GM12892 (cell line): ENCODE measurements at regions not wholly inside any gene's neighbourhood (a gene's known extent, or its start where the extent isn't known, plus 50 kb on each side); places are given as distances from the start of the nearest gene placed in this dataset.

Source experiments
- POLR2A ChIP-seq: IDR thresholded peaks from 2 replicates; pipeline ENCODE4 v1.6.1; 2011; ENCODE audit warnings: low read depth, low read length, control low read depth
- POLR2AphosphoS5 ChIP-seq: IDR thresholded peaks from 2 replicates; pipeline ENCODE4 v1.6.1; 2011; ENCODE audit warnings: low read depth, low read length, control low read depth
- TAF1 ChIP-seq: IDR thresholded peaks from 2 replicates; pipeline ENCODE4 v1.6.1; 2011; ENCODE audit warnings: low read depth, mild to moderate bottlenecking, control low read depth, low read length, borderline replicate concordance

DNA sequence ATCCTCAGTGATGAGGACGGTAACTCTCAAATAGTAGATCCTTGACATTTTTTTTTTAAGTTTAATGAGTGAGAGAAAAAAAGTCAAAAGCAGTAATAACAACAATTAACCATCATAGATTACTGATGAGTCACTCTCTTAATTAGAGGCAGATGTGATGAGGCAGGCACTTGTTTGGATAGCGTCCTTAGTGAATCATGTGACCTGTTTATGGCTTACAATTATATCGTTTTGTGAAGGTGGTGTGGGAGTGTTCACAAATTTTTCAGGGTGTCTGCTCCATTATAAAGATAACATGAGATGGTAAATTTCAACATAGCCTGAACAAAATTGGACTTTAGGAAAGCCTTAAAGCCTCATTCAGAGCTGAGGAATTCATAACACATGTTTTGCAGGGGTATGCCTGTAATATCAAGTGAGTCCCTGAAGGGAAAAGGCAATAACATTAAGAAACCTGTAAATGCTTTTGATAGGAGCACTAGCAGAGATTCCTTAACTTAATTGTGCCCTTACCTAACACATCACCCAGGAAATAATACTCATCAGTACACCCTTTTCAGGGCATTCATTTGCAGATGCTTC lies 51.9 kb upstream of the XIAP start:
- TF ChIP-seq TAF1 (no peak), POLR2AphosphoS5 (no peak), POLR2A (no peak)
